Fibroblast of lung (primary cell): ENCODE measurements at regions not wholly inside any gene's neighbourhood (a gene's known extent, or its start where the extent isn't known, plus 50 kb on each side); places are given as distances from the start of the nearest gene placed in this dataset.

Experiments
- DNase-seq, 2 donors: peaks; one replicate each; pipeline versions ENCODE4 v3.0.0 to v3.0.0-alpha.2; 2010; ENCODE audit warnings: low read depth in 2 of 2
- H2AFZ ChIP-seq: 2 replicates; pipeline ENCODE4 v1.5.1; 2012; ENCODE audit warnings: low read length, control low read depth, inconsistent platforms
- H3K27ac ChIP-seq: 2 replicates; pipeline ENCODE4 v1.5.1; 2011; ENCODE audit warnings: low read length, control low read depth; ENCODE audit not compliant: insufficient read depth
- H3K27me3 ChIP-seq: 2 replicates; pipeline ENCODE4 v1.5.1; 2011; ENCODE audit warnings: mild to moderate bottlenecking, low read length; ENCODE audit not compliant: control insufficient read depth, insufficient read depth
- H3K36me3 ChIP-seq: 2 replicates; pipeline ENCODE4 v1.5.1; 2011; ENCODE audit warnings: low read length; ENCODE audit not compliant: control insufficient read depth, insufficient read depth
- H3K4me1 ChIP-seq: 2 replicates; pipeline ENCODE4 v1.5.1; 2011; ENCODE audit warnings: low read length; ENCODE audit not compliant: control insufficient read depth, insufficient read depth; ENCODE audit errors: extremely low read depth
- H3K4me2 ChIP-seq: 2 replicates; pipeline ENCODE4 v1.5.1; 2011; ENCODE audit warnings: low read length, control low read depth; ENCODE audit not compliant: insufficient read depth; ENCODE audit errors: extremely low read depth
- H3K4me3 ChIP-seq, 4 experiments: fragments of 200-600 bp in 1 of 4; sonication (generic) in 1 of 4; replicated peaks in 1 of 4; 2 replicates each; pipeline ENCODE4 v1.5.1; 2011 to 2016; ENCODE audit warnings: low read length in 4 of 4, low read depth in 3 of 4, mild to moderate bottlenecking in 3 of 4, control low read depth in 2 of 4, inconsistent platforms in 1 of 4, mixed read lengths in 1 of 4; ENCODE audit not compliant: insufficient read depth in 1 of 4; ENCODE audit errors: control extremely low read depth in 1 of 4
- H3K79me2 ChIP-seq: 2 replicates; pipeline ENCODE4 v1.5.1; 2012; ENCODE audit warnings: mild to moderate bottlenecking, low read length, inconsistent platforms; ENCODE audit not compliant: control insufficient read depth, insufficient read depth
- H3K9ac ChIP-seq: 2 replicates; pipeline ENCODE4 v1.5.1; 2011; ENCODE audit warnings: mild to moderate bottlenecking, low read length, control low read depth; ENCODE audit not compliant: insufficient read depth
- H3K9me3 ChIP-seq: 2 replicates; pipeline ENCODE4 v1.5.1; 2012; ENCODE audit warnings: low read depth, low read length; ENCODE audit not compliant: control insufficient read depth, insufficient read depth
- H4K20me1 ChIP-seq: 2 replicates; pipeline ENCODE4 v1.5.1; 2011; ENCODE audit warnings: low read length; ENCODE audit not compliant: control insufficient read depth, insufficient read depth; ENCODE audit errors: extremely low read depth
- EZH2 ChIP-seq: IDR thresholded peaks from 2 replicates; pipeline ENCODE4 v1.5.1; 2012; ENCODE audit warnings: low read length, control low read depth, mild to moderate bottlenecking; ENCODE audit errors: missing control alignments
- TF ChIP-seq, protein P1 (sequence below), 2 donors: IDR thresholded peaks in 1 of 2; conservative IDR thresholded peaks in 1 of 2; 1 replicate in 1 of 2; 2 replicates in 1 of 2; pipeline ENCODE4 v1.5.1; 2011 to 2012; ENCODE audit warnings: low read length in 2 of 2, control low read depth in 1 of 2, inconsistent platforms in 1 of 2, low read depth in 1 of 2, mild to moderate bottlenecking in 1 of 2

- TF ChIP-seq, protein P1, sequence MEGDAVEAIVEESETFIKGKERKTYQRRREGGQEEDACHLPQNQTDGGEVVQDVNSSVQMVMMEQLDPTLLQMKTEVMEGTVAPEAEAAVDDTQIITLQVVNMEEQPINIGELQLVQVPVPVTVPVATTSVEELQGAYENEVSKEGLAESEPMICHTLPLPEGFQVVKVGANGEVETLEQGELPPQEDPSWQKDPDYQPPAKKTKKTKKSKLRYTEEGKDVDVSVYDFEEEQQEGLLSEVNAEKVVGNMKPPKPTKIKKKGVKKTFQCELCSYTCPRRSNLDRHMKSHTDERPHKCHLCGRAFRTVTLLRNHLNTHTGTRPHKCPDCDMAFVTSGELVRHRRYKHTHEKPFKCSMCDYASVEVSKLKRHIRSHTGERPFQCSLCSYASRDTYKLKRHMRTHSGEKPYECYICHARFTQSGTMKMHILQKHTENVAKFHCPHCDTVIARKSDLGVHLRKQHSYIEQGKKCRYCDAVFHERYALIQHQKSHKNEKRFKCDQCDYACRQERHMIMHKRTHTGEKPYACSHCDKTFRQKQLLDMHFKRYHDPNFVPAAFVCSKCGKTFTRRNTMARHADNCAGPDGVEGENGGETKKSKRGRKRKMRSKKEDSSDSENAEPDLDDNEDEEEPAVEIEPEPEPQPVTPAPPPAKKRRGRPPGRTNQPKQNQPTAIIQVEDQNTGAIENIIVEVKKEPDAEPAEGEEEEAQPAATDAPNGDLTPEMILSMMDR (conservative IDR thresholded peaks at IDR 0.05 in 1 of 2, IDR thresholded peaks at IDR 0.05 in 1 of 2; ENCODE audit: low read depth in 1 of 2, low read length in 2 of 2): no peak
- TF ChIP-seq EZH2: no peak
- no peak overlapping the region for H3K4me2 ChIP-seq
- no peaks in the 10 kb centered on the region for H4K20me1 ChIP-seq
- no peak overlapping the region for H2AFZ ChIP-seq
- no peaks in the 10 kb centered on the region for H3K79me2 ChIP-seq
- no peaks in the 10 kb centered on the region for H3K4me1 ChIP-seq
- DNase-seq: no peak
- H3K4me3 ChIP-seq: no peak overlapping the region
- H3K9ac ChIP-seq: no peak overlapping the region
- no peaks in the 10 kb centered on the region for H3K36me3 ChIP-seq
- H3K27me3 ChIP-seq: no peaks in the 10 kb centered on the region
- no peak overlapping the region for H3K27ac ChIP-seq
- H3K9me3 ChIP-seq: no peaks in the 10 kb centered on the region
Observed at GRCh38 chr9:106751681-106752080, 111.3 kb upstream of the ZNF462 start.

DNA sequence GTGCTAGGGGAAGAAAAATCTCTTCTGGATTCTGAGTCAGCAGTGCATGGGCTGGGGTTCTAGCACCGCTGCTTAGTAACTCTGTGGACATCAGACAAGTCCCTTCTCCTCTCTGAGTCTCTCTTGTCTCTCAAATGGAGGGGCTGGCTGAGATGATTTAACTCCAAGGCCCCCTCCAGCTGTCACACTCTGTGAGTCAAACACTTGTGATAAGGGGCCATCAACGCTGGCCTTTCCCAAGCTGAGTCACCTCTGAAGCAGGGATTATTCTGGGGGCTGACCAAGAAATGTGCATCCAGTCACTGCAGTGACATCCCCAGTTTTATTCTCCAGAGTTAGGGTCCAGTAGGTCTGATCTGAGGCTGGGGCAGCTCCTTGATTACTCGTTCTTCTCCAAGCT is 110.4 kb upstream of the ZNF462 start:
- Histone ChIP-seq H3K9ac (no peak overlapping the region), H2AFZ (no peak overlapping the region), H4K20me1 (no peaks in the 10 kb centered on the region), H3K79me2 (no peaks in the 10 kb centered on the region), H3K27ac (no peak overlapping the region), H3K4me3 (no peak overlapping the region), H3K4me1 (no peaks in the 10 kb centered on the region), H3K9me3 (no peaks in the 10 kb centered on the region), H3K4me2 (no peak overlapping the region), H3K36me3 (no peaks in the 10 kb centered on the region), H3K27me3 (no peaks in the 10 kb centered on the region)
- TF ChIP-seq, protein P1 (conservative IDR thresholded peaks at IDR 0.05 in 1 of 2, IDR thresholded peaks at IDR 0.05 in 1 of 2; ENCODE audit: low read depth in 1 of 2, low read length in 2 of 2): no peak
- no peak for TF ChIP-seq EZH2
- DNase-seq: peak in 1 of 2 donors; percentile 23

DNA sequence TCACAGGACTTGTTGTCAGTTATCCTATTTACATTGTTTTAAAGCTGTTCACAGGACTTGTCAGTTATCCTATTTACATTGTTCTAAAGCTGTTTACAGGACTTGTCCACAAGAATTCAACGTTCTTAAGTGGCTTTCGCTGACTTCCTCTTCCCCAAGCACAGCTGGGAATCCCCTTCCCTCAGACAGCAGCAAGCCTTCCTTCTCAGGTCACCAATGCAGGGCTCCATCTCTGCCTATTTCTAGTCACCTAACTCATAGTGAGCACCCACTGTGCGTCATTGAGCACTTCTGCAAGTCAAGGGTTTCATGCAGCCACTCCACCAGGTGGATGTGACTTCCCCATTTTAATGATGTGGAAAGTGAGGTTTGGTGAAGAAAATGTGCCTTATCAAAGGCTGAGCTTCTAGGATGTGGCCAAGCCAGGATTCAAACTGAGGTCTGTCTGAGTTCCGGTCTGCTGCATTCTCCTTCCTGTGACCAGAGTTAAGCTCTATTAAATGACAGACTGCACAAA is 109.8 kb upstream of the ZNF462 start:
- no peak overlapping the region for H3K4me3 ChIP-seq
- H3K4me1 ChIP-seq: no peaks in the 10 kb centered on the region
- H4K20me1 ChIP-seq: no peaks in the 10 kb centered on the region
- TF ChIP-seq, protein P1 (conservative IDR thresholded peaks at IDR 0.05 in 1 of 2, IDR thresholded peaks at IDR 0.05 in 1 of 2; ENCODE audit: low read depth in 1 of 2, low read length in 2 of 2): no peak
- TF ChIP-seq EZH2: no peak
- H3K9me3 ChIP-seq: no peaks in the 10 kb centered on the region
- H3K9ac ChIP-seq: no peak overlapping the region
- no peak overlapping the region for H2AFZ ChIP-seq
- DNase-seq: no peak
- H3K27ac ChIP-seq: no peak overlapping the region
- no peaks in the 10 kb centered on the region for H3K79me2 ChIP-seq
- no peak overlapping the region for H3K4me2 ChIP-seq
- no peaks in the 10 kb centered on the region for H3K36me3 ChIP-seq
- no peaks in the 10 kb centered on the region for H3K27me3 ChIP-seq
